Heart left ventricle (tissue), 16 donors: ENCODE measurements at regions not wholly inside any gene's neighbourhood (a gene's known extent, or its start where the extent isn't known, plus 50 kb on each side); places are given as distances from the start of the nearest gene placed in this dataset.

ENCODE experiments used
- ATAC-seq, 4 donors: fragments of 200-7000 bp; cut with Tn5 transposase; one replicate each; pipeline ENCODE4 v1.9.1; 2020 to 2022; ENCODE audit warnings: moderate library complexity in 4 of 4, mild to moderate bottlenecking in 3 of 4, moderate number of reproducible peaks in 1 of 4
- DNase-seq, 5 donors: peaks; one replicate each; pipeline ENCODE4 v3.0.0-alpha.2; 2020
- H3K27ac ChIP-seq, 12 donors: fragments of 200-600 bp; sonication (generic) in 4 of 12; one replicate each; pipeline versions ENCODE4 v1.5.0 to v1.8.0; 2016 to 2022; ENCODE audit warnings: mild to moderate bottlenecking in 2 of 12
- H3K27me3 ChIP-seq, 9 donors: fragments of 200-600 bp; sonication (generic) in 2 of 9; one replicate each; pipeline versions ENCODE4 v1.5.1 to v1.8.0; 2016 to 2022; ENCODE audit warnings: mild to moderate bottlenecking in 3 of 9
- H3K36me3 ChIP-seq, 9 donors: fragments of 200-600 bp; sonication (generic) in 2 of 9; one replicate each; pipeline versions ENCODE4 v1.5.0 to v1.8.0; 2018 to 2022; ENCODE audit warnings: mild to moderate bottlenecking in 2 of 9
- H3K4me1 ChIP-seq, 12 donors: fragments of 200-600 bp; sonication (generic) in 4 of 12; one replicate each; pipeline versions ENCODE4 v1.5.0 to v1.8.0; 2016 to 2022; ENCODE audit warnings: mild to moderate bottlenecking in 3 of 12
- H3K4me3 ChIP-seq, 12 donors: fragments of 200-600 bp; sonication (generic) in 4 of 12; one replicate each; pipeline versions ENCODE4 v1.5.0 to v1.8.0; 2017 to 2022; ENCODE audit warnings: mild to moderate bottlenecking in 9 of 12, moderate library complexity in 4 of 12
- H3K9me3 ChIP-seq, 12 donors: fragments of 200-600 bp; sonication (generic) in 4 of 12; one replicate each; pipeline versions ENCODE4 v1.5.0 to v1.8.0; 2016 to 2022; ENCODE audit warnings: mild to moderate bottlenecking in 1 of 12
- POLR2A ChIP-seq, 2 donors: fragments of 450-650 bp; IDR thresholded peaks; one replicate each; pipeline ENCODE4 v1.6.1; 2017; ENCODE audit warnings: antibody characterized with exemption in 2 of 2, mild to moderate bottlenecking in 2 of 2, moderate library complexity in 2 of 2
- WGBS, 4 donors: extraction: QIAGEN DNeasy Blood & Tissue Kit in 2 of 4; methylation state at CpG; one replicate each; pipeline versions ENCODE4 v1.1.5 to v1.1.7; 2013 to 2018; 5-methylcytosine and 5-hydroxymethylcytosine counted together
- intact Hi-C, 10 donors: fragments of 100-400 bp; cut with DNase I; formaldehyde crosslinking; loops; one replicate each; pipeline versions ENCODE4 v1.11.1 to v1.14.2; 2022
- TF ChIP-seq, protein P1 (sequence below), 12 donors: fragments of 200-600 bp; sonication (generic) in 4 of 12; IDR thresholded peaks; one replicate each; pipeline versions ENCODE4 v1.5.0 to v1.8.0; 2018 to 2022; ENCODE audit warnings: antibody characterized with exemption in 12 of 12, mild to moderate bottlenecking in 5 of 12
- donor health status: ischemic (EF 13 %, LVEDD 7.1; RV severe dilation, severe dysfunction).
- donor health status: healthy with polysubstance abuse.
- donor health status: DM: no; HTN: yes; CAD: no.
- donor health status: DM: no; HTN: no; CAD: no.
- donor health status: ischemic (EF 25% LVEDD 6.9; RV normal size, moderate dysfunction).
- donor health status: ischemic (EF 25% LVEDD 5.7; RV mildly dilated, moderate dysfunction).
- donor health status: healthy.
- donor health status: DM: yes; HTN: yes; CAD: no.
- donor health status: ischemic (EF 35%, LVEDD 5.7; RV mildly dilated, moderate dysfunction).
- donor health status: nonischemic (EF 11% LVEDD 7.7; RV severe dilation, severe dysfunction).
- donor health status: DM: yes; HTN: yes; CAD: no.
- donor health status: PGD.
- donor health status: ischemic (EF 29% LVEDD 5.4; RV normal size, mild dysfunction).
- donor health status: nonischemic (EF 23%, LVEDD 6.1; RV moderate dilation, normal function).

DNA sequence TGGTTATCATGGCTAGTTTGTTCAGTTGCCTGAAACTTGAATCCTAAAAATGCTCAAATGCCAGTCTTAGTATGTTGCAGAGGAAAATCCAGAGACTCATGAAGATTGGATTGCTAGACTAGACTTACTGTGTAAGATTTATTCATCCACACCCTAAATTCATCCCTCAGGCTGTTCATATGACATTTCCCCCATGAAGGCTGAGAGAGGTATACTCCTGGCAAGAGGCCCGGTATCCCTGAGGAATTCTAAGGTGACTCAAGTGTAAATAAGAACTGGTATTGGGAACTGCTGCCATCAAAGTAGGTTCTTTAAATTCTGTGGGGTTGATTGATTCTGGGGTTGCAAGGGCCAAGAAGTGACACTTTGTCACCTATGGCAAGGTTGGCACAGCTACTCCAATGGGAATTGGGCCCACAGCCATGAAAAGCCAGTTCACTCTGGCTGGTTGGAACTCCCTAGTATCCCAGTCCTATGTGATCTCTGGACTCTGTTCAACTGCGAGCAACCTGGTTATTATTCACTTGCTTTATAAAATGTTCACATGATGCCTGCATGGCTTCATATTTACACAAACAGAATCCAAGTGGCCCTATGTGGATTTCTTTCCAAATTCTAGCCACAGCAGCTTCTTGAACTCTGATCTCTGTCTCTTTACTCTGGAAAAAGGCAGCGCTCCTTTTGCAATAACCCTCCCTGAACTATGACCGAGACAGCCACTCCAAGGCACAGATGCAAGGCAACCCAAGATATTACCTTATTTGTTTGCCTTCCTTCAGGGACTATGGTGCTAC, 429.1 kb downstream of the CBLN2 start:
- ATAC-seq (no peak), DNase-seq (no peak)
- TF ChIP-seq, protein P1, sequence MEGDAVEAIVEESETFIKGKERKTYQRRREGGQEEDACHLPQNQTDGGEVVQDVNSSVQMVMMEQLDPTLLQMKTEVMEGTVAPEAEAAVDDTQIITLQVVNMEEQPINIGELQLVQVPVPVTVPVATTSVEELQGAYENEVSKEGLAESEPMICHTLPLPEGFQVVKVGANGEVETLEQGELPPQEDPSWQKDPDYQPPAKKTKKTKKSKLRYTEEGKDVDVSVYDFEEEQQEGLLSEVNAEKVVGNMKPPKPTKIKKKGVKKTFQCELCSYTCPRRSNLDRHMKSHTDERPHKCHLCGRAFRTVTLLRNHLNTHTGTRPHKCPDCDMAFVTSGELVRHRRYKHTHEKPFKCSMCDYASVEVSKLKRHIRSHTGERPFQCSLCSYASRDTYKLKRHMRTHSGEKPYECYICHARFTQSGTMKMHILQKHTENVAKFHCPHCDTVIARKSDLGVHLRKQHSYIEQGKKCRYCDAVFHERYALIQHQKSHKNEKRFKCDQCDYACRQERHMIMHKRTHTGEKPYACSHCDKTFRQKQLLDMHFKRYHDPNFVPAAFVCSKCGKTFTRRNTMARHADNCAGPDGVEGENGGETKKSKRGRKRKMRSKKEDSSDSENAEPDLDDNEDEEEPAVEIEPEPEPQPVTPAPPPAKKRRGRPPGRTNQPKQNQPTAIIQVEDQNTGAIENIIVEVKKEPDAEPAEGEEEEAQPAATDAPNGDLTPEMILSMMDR (IDR thresholded peaks at IDR 0.05), result no peak
- TF ChIP-seq POLR2A (IDR thresholded peaks at IDR 0.05), result no peak
- Histone ChIP-seq H3K4me3 (no peak overlapping the region), H3K27me3 (no peaks in the 10 kb centered on the region), H3K9me3 (no peaks in the 10 kb centered on the region), H3K27ac (no peak overlapping the region), H3K4me1 (no peaks in the 10 kb centered on the region), H3K36me3 (no peaks in the 10 kb centered on the region)
- 82 to 93% (median 89%) methylated on average over 4 of the region's 4 CpGs for WGBS, 4 donors
- intact Hi-C loops, result no loop called here

DNA sequence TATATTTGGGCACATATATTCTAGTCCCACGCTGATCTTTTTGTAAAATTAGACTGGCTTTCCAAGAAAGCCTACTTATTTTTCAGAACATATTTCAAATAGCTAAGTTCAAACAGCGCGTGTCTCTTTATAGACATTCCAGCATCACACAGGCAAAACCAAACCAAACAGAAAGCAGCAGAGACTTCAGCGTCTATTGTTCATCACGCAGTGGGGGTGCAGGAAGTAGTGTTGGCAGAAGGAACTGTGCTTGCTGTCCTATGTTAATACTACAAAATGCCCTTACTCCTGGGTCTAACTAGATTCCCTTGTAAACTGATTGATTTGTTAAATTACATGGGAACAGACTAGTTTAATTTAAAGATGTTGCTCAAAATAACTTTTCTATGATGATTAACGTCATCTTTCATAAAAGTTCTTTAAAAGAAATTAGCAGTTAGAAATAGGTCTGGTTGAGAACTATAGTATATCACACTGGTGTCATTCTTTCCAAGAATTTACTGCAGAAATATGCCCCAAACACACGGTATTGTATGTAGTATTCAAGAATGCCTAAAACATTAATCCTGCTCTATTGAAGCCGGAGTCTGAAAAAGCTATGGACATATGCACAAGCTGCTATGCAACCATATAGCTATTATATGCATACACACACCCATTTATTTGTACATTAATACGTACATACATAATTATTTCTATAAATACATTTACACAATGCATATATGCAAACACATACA, 436.3 kb downstream of the CBLN2 start:
- H3K4me1 ChIP-seq, result no peaks in the 10 kb centered on the region
- DNase-seq, result no peak
- H3K4me3 ChIP-seq, result no peak overlapping the region
- no peak overlapping the region for H3K27ac ChIP-seq
- H3K36me3 ChIP-seq, result no peaks in the 10 kb centered on the region
- 38 to 47% (median 44%) methylated on average over 9 of the region's 9 CpGs for WGBS, 4 donors
- TF ChIP-seq, protein P1 (IDR thresholded peaks at IDR 0.05), result no peak
- no peaks in the 10 kb centered on the region for H3K9me3 ChIP-seq
- intact Hi-C loops, result no loop called here
- ATAC-seq, result no peak
- H3K27me3 ChIP-seq, result no peaks in the 10 kb centered on the region

DNA sequence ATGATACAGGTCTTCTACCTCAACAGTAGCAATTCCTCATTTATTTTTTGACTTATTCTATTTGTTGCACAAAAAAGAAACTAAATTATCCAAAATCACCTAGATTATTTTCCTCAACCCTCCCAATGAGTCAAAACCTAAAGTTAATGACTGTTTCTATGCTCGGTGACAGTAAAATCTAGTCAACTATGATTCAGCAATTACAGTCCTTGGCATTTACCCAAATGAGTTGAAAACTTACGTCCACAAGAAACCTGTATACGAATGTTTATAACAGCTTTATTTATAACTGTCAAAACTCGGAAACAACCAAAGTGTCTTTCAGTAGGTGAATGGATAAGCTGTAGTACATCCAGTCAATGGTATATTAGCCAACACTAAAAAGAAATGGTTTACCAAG, 439.3 kb downstream of the CBLN2 start:
- intact Hi-C loops, result loop anchor here in 1 of 10 donors (2.0 kb wide), 1 partner anchor 14 kb away; no protein-coding TSS in a partner anchor

DNA sequence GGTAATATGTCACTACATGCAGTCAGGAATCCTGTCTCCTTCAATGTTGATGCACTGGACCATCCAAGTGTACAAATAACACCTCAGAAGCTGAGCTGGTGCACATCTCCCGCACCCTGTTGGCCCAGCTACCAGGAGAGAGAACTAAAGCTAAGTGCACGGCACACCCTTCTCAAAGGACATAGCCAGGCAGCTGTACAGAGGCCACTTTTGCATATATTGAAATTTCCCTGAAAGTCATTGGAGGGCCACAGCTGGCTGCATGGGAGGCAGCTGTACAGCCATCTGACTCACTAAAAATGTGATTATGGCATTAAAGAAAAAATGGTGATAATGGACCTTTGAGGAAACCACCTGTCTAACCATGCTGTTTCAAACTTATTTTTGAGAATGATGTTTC, 441.7 kb downstream of the CBLN2 start:
- peaks cover 0 to 3% (median 0%) of the 10 kb centered on the region in 12 donors for H3K9me3 ChIP-seq
- no peak for TF ChIP-seq POLR2A (IDR thresholded peaks at IDR 0.05)
- TF ChIP-seq, protein P1 (IDR thresholded peaks at IDR 0.05), result no peak
- no peak for DNase-seq
- WGBS, 4 donors, result 41 to 43% (median 42%) methylated on average over 2 of the region's 2 CpGs
- H3K36me3 ChIP-seq, result no peaks in the 10 kb centered on the region
- H3K27me3 ChIP-seq, result no peaks in the 10 kb centered on the region
- H3K27ac ChIP-seq, result no peak overlapping the region
- H3K4me3 ChIP-seq, result no peak overlapping the region
- intact Hi-C loops, result no loop called here
- no peaks in the 10 kb centered on the region for H3K4me1 ChIP-seq
- no peak for ATAC-seq

More for the DNA sequence above, 439.3 kb downstream of the CBLN2 start:
- H3K9me3 ChIP-seq, result peaks cover 0 to 3% (median 0%) of the 10 kb centered on the region in 12 donors
- H3K4me1 ChIP-seq, result no peaks in the 10 kb centered on the region
- no peaks in the 10 kb centered on the region for H3K27me3 ChIP-seq
- no peak for DNase-seq
- TF ChIP-seq POLR2A (IDR thresholded peaks at IDR 0.05), result no peak
- TF ChIP-seq, protein P1 (IDR thresholded peaks at IDR 0.05), result no peak
- H3K36me3 ChIP-seq, result no peaks in the 10 kb centered on the region
- no peak overlapping the region for H3K27ac ChIP-seq
- no peak overlapping the region for H3K4me3 ChIP-seq
- WGBS, 4 donors, result 84 to 90% (median 86%) methylated on average over 4 of the region's 4 CpGs
- ATAC-seq, result no peak
